A549 (cell line): ENCODE measurements at regions not wholly inside any gene's neighbourhood (a gene's known extent, or its start where the extent isn't known, plus 50 kb on each side); places are given as distances from the start of the nearest gene placed in this dataset.

ENCODE experiments used
- ATAC-seq, 2 experiments: fragments of 200-7000 bp in 1 of 2; fragments of >200 bp in 1 of 2; cut with Nextera tagmentation in 1 of 2; cut with Tn5 transposase in 1 of 2; 3 replicates each; pipeline versions ENCODE4 v1.8.0 to v1.9.1; 2018 to 2020; ENCODE audit warnings: mild to moderate bottlenecking in 1 of 2, moderate library complexity in 1 of 2
- CTCF ChIA-PET: fragments of 300-600 bp; sonication (Branson Sonifier 250); formaldehyde crosslinking; extraction: SDS; loops from one replicate; lab custom pipeline; 2021; ENCODE audit warnings: antibody characterized with exemption, inconsistent platforms; lab: Yijun Ruan, JAX
- POLR2A ChIA-PET: fragments of 350-600 bp; formaldehyde crosslinking; extraction: SDS; loops from one replicate; lab custom pipeline; 2021; ENCODE audit warnings: antibody characterized with exemption, inconsistent platforms; lab: Yijun Ruan, JAX
- DNase-seq, 2 experiments: peaks; one replicate each; pipeline versions ENCODE4 v3.0.0 to v3.0.0-alpha.2; 2011 to 2016; ENCODE audit warnings: low read depth in 1 of 2, low spot score in 1 of 2
- FAIRE-seq: peaks from 2 replicates; lab custom pipeline; 2011; peaks lifted over from hg19 to GRCh38; lab: Jason Lieb, UNC
- H3K27ac ChIP-seq, 2 experiments: fragments of >200 bp; sonication (Bioruptor Twin); formaldehyde crosslinking; 3 replicates each; pipeline ENCODE4 v1.5.1; 2016 to 2017
- H3K4me1 ChIP-seq: fragments of >200 bp; sonication (Bioruptor Twin); formaldehyde crosslinking; 3 replicates; pipeline ENCODE4 v1.6.1; 2016
- H3K4me2 ChIP-seq: fragments of >200 bp; sonication (Bioruptor Twin); formaldehyde crosslinking; 3 replicates; pipeline ENCODE4 v1.6.1; 2016
- H3K4me3 ChIP-seq: fragments of >200 bp; sonication (Bioruptor Twin); formaldehyde crosslinking; 3 replicates; pipeline ENCODE4 v1.5.1; 2016
- H3K9me3 ChIP-seq: fragments of >200 bp; sonication (Bioruptor Twin); formaldehyde crosslinking; 3 replicates; pipeline ENCODE4 v1.6.1; 2016
- ATOH8 ChIP-seq: fragments of 250-450 bp; sonication (Bioruptor Pico); IDR thresholded peaks from 2 replicates; pipeline ENCODE4 v1.5.0; 2020; ENCODE audit warnings: low read depth, mild to moderate bottlenecking, moderate library complexity
- CBX2 ChIP-seq: fragments of 200-600 bp; sonication (generic); IDR thresholded peaks from 2 replicates; pipeline ENCODE4 v1.6.1; 2016; ENCODE audit warnings: low read depth, mild to moderate bottlenecking, borderline replicate concordance
- CEBPB ChIP-seq, 2 experiments: fragments of >200 bp in 1 of 2; sonication (Bioruptor Twin) in 1 of 2; formaldehyde crosslinking in 1 of 2; IDR thresholded peaks; 2 replicates each; pipeline ENCODE4 v1.6.1; 2012 to 2016
- CTCF ChIP-seq: fragments of >200 bp; sonication (Bioruptor Twin); formaldehyde crosslinking; IDR thresholded peaks from 3 replicates; pipeline ENCODE4 v1.5.1; 2016
- E2F6 ChIP-seq: IDR thresholded peaks from 2 replicates; pipeline ENCODE4 v1.6.1; 2012; ENCODE audit warnings: low read depth, borderline replicate concordance
- ELK1 ChIP-seq: fragments of 150-350 bp; IDR thresholded peaks from 2 replicates; pipeline ENCODE4 v1.6.1; 2014; ENCODE audit warnings: low read depth, mild to moderate bottlenecking, low read length
- EP300 ChIP-seq, 2 experiments: fragments of >200 bp; sonication (Bioruptor Twin); formaldehyde crosslinking; IDR thresholded peaks; 2 replicates in 1 of 2; 3 replicates in 1 of 2; pipeline ENCODE4 v1.6.1; 2016 to 2017
- FOSL2 ChIP-seq, 2 experiments: fragments of 450-650 bp in 1 of 2; fragments of >200 bp in 1 of 2; sonication (Bioruptor Twin) in 1 of 2; formaldehyde crosslinking; IDR thresholded peaks; 2 replicates each; pipeline versions ENCODE4 v1.5.0 to v1.6.1; 2016 to 2020; ENCODE audit warnings: mild to moderate bottlenecking in 1 of 2, moderate library complexity in 1 of 2
- GATA3 ChIP-seq: IDR thresholded peaks from 2 replicates; pipeline ENCODE4 v1.6.1; 2012; ENCODE audit warnings: borderline replicate concordance
- HOXA7 ChIP-seq: fragments of 250-450 bp; sonication (Bioruptor Pico); IDR thresholded peaks from 2 replicates; pipeline ENCODE4 v1.5.0; 2020; ENCODE audit warnings: mild to moderate bottlenecking, moderate library complexity
- JUN ChIP-seq, 2 experiments: fragments of >200 bp; sonication (Bioruptor Twin); formaldehyde crosslinking; IDR thresholded peaks; 2 replicates in 1 of 2; 3 replicates in 1 of 2; pipeline ENCODE4 v1.6.1; 2016 to 2017
- JUNB ChIP-seq: fragments of >200 bp; sonication (Bioruptor Twin); formaldehyde crosslinking; IDR thresholded peaks from 2 replicates; pipeline ENCODE4 v1.6.1; 2016
- KDM5A ChIP-seq: fragments of 200-600 bp; sonication (generic); IDR thresholded peaks from 2 replicates; pipeline ENCODE4 v1.6.1; 2016; ENCODE audit warnings: antibody characterized with exemption, mild to moderate bottlenecking
- NPAS2 ChIP-seq: fragments of 250-450 bp; sonication (Bioruptor Pico); IDR thresholded peaks from 2 replicates; pipeline ENCODE4 v1.8.0; 2022; ENCODE audit warnings: mild to moderate bottlenecking, moderate library complexity, borderline replicate concordance
- POLR2A ChIP-seq: IDR thresholded peaks from 2 replicates; pipeline ENCODE4 v1.6.1; 2012; ENCODE audit warnings: mild to moderate bottlenecking, low read length
- RCOR1 ChIP-seq: fragments of 150-350 bp; IDR thresholded peaks from 2 replicates; pipeline ENCODE4 v1.6.1; 2014; ENCODE audit warnings: antibody characterized with exemption, low read length, low read depth
- SMC3 ChIP-seq: fragments of >200 bp; sonication (Bioruptor Twin); formaldehyde crosslinking; IDR thresholded peaks from 3 replicates; pipeline ENCODE4 v1.6.1; 2018; ENCODE audit warnings: inconsistent platforms
- TFCP2L1 ChIP-seq: fragments of 250-450 bp; sonication (Bioruptor Pico); IDR thresholded peaks from 2 replicates; pipeline ENCODE4 v1.5.0; 2021; ENCODE audit warnings: mild to moderate bottlenecking
- TP53 ChIP-seq: fragments of 250-450 bp; sonication (Bioruptor Pico); IDR thresholded peaks from 2 replicates; pipeline ENCODE4 v1.5.0; 2021; ENCODE audit warnings: mild to moderate bottlenecking, moderate library complexity
- WGBS: methylation state at CpG from one replicate; pipeline ENCODE4 v1.1.6; 2017; ENCODE audit errors: missing lambda C conversion rate; 5-methylcytosine and 5-hydroxymethylcytosine counted together
- TF ChIP-seq, protein P1 (sequence below): fragments of >200 bp; sonication (Bioruptor Twin); formaldehyde crosslinking; IDR thresholded peaks from 2 replicates; pipeline ENCODE4 v1.6.1; 2016
- TF ChIP-seq, protein P2 (sequence below): fragments of >200 bp; sonication (Bioruptor Twin); formaldehyde crosslinking; IDR thresholded peaks from 3 replicates; pipeline ENCODE4 v1.6.1; 2016

- no peaks in the 10 kb centered on the region for H3K4me1 ChIP-seq
- no peak overlapping the region for H3K27ac ChIP-seq
- 18% methylated on average over 2 of the region's 2 CpGs for WGBS
- H3K4me2 ChIP-seq, result no peak overlapping the region
- TF ChIP-seq JUN (IDR thresholded peaks at IDR 0.05), result no peak
- TF ChIP-seq TP53 (CRISPR knock-in tag), result no peak
- TF ChIP-seq ELK1, result no peak
- TF ChIP-seq SMC3, result no peak
- TF ChIP-seq RCOR1, result no peak
- no peak for TF ChIP-seq CEBPB (IDR thresholded peaks at IDR 0.05)
- no peak for TF ChIP-seq KDM5A
- no peak for TF ChIP-seq NPAS2 (CRISPR knock-in tag)
- TF ChIP-seq, protein P1, sequence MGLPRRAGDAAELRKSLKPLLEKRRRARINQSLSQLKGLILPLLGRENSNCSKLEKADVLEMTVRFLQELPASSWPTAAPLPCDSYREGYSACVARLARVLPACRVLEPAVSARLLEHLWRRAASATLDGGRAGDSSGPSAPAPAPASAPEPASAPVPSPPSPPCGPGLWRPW, result no peak
- TF ChIP-seq POLR2A, result no peak
- H3K9me3 ChIP-seq, result no peaks in the 10 kb centered on the region
- no peak for FAIRE-seq
- no peak for DNase-seq
- ChIA-PET POLR2A (no interaction called here), CTCF (interaction anchor here (6.2 kb wide), 1 partner anchor 16 kb away, joined by 34 read pairs; no protein-coding TSS in a partner anchor)
- no peak for ATAC-seq
- no peak overlapping the region for H3K4me3 ChIP-seq
These were observed 77.4 kb downstream of the SLC4A3 start for GRCh38 chr2:219704878-219705277.

DNA sequence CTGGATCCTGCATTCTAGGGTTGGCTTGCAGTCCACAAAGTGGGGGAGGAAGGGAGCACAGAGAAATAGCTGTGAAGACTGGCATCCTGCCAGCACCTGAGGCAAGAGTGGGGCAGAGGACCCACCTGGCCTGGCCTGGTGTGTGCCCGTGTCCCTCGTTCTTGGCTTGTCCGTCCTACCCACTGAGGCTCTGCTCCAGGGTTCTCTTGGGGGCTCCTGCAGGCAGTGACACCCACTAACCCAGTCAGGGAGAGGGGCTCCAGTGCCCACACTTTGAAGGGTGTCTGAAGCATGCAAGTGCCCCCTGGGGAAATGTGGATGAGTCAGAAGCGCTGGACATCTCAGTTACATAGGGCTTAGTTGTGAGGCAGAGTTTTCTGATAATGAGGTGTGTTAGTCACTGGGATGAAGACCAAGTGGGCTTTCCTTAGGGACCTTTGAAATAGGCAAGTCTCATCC is 79.4 kb downstream of the SLC4A3 start:
- no peak for FAIRE-seq
- Histone ChIP-seq H3K4me3 (no peak overlapping the region), H3K4me2 (no peak overlapping the region), H3K27ac (no peak overlapping the region), H3K4me1 (no peaks in the 10 kb centered on the region), H3K9me3 (no peaks in the 10 kb centered on the region)
- CTCF ChIA-PET, result interaction anchor here (0.6 kb wide), 1 partner anchor 1736 kb away, joined by 3 read pairs; no protein-coding TSS in a partner anchor
- TF ChIP-seq ATOH8 (no peak), JUNB (no peak), ELK1 (no peak)
- no peak; a peak in 1 of 6 replicates for ATAC-seq
- DNase-seq, result no peak
- 62% methylated on average over 4 of the region's 4 CpGs for WGBS
- POLR2A ChIA-PET, result no interaction called here

DNA sequence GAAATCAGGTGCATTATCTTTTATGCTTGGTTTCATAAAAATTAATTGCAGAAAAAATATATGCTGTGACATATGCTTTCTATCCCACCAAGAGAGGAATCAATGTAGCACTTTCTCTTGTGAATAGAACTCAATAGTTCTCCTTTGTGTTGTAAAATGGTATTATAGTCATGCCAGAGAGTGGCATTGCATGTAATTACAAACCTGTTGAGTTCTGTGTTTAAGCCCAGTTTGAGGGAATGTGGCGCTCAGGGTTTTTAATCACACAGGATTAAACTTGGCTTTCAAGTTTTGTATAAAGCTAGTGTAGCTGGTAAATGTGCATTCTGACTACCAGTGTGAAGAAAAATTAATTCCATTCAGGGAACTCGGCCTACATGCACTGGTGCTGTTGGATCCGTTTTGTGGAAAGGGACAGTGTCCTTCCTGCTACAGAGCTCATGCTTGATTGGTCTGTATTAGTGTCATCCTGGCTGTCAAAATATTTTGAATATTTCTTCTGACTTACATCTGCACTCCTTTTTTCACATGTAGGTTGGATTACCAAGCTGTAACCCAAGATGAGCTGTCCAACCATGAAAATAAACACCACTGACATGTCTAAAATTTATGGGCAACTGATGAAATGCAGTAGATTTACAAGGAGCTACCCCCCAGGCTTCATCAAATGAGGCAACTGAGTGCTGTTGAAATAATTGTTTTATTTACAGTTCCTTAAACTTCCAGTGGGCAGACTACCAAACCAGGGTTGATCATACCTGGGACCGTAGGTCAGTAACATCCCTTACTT is 80.3 kb downstream of the SLC4A3 start:
- no peaks in the 10 kb centered on the region for H3K4me1 ChIP-seq
- CTCF ChIA-PET, result interaction anchor here (1.7 kb wide), 1 partner anchor 18 kb away, joined by 3 read pairs; no protein-coding TSS in a partner anchor
- no peak for ATAC-seq
- H3K9me3 ChIP-seq, result no peaks in the 10 kb centered on the region
- H3K4me3 ChIP-seq, result no peak overlapping the region
- no peak overlapping the region for H3K27ac ChIP-seq
- 35% methylated on average over 4 of the region's 4 CpGs for WGBS
- no peak for DNase-seq
- H3K4me2 ChIP-seq, result no peak overlapping the region
- no peak for TF ChIP-seq POLR2A
- TF ChIP-seq FOSL2 (IDR thresholded peaks at IDR 0.05), result no peak
- TF ChIP-seq FOSL2 (CRISPR knock-in tag; IDR thresholded peaks at IDR 0.05), result no peak
- no peak for TF ChIP-seq EP300 (IDR thresholded peaks at IDR 0.05)
- TF ChIP-seq, protein P2, sequence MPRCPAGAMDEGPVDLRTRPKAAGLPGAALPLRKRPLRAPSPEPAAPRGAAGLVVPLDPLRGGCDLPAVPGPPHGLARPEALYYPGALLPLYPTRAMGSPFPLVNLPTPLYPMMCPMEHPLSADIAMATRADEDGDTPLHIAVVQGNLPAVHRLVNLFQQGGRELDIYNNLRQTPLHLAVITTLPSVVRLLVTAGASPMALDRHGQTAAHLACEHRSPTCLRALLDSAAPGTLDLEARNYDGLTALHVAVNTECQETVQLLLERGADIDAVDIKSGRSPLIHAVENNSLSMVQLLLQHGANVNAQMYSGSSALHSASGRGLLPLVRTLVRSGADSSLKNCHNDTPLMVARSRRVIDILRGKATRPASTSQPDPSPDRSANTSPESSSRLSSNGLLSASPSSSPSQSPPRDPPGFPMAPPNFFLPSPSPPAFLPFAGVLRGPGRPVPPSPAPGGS, result no peak
- no peak for TF ChIP-seq TFCP2L1 (CRISPR knock-in tag)
- TF ChIP-seq HOXA7 (CRISPR knock-in tag), result no peak
- no peak for TF ChIP-seq RCOR1
- TF ChIP-seq CBX2, result no peak
- no peak for TF ChIP-seq ELK1
- TF ChIP-seq GATA3, result no peak
- TF ChIP-seq E2F6, result no peak
- TF ChIP-seq CTCF, result no peak
- POLR2A ChIA-PET, result no interaction called here
- FAIRE-seq, result no peak
